HG03378 (cell line): ENCODE measurements at regions not wholly inside any gene's neighbourhood (a gene's known extent, or its start where the extent isn't known, plus 50 kb on each side); places are given as distances from the start of the nearest gene placed in this dataset.
"Not testable (repeated sequence)": the region's sequence is repeated elsewhere in the genome, so short reads cannot be mapped to it uniquely, and the experiment has no call there.

ENCODE experiments used
- ATAC-seq: cut with Tn5 transposase; IDR thresholded peaks from one replicate; pipeline ENCODE4 v1.9.1; 2021; ENCODE audit warnings: mild to moderate bottlenecking, moderate library complexity; ENCODE audit not compliant: unreplicated experiment

- ATAC-seq: no peak
Measured at GRCh38 chr2:67158718-67159117, 238.4 kb upstream of the ETAA1 start.

DNA sequence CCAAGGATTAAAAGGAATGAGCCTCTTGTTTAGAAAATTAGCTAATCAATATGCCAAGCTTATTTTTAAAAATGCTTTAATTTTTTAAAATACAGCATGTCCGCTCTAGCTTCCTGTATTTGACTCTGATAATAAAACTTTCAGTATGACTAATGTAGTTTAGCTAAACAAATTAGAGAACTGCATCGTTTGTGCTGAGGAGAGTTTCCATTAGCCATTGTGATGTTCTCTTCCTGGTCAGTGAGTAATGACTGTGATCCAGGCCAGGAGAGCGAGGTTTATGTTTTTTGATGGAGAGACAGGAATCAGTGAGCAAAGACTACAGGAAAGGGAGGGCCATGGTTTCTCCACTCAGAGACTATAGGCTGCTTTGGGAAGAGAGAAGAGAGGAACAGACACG, 237.2 kb upstream of the ETAA1 start:
- ATAC-seq: no peak

DNA sequence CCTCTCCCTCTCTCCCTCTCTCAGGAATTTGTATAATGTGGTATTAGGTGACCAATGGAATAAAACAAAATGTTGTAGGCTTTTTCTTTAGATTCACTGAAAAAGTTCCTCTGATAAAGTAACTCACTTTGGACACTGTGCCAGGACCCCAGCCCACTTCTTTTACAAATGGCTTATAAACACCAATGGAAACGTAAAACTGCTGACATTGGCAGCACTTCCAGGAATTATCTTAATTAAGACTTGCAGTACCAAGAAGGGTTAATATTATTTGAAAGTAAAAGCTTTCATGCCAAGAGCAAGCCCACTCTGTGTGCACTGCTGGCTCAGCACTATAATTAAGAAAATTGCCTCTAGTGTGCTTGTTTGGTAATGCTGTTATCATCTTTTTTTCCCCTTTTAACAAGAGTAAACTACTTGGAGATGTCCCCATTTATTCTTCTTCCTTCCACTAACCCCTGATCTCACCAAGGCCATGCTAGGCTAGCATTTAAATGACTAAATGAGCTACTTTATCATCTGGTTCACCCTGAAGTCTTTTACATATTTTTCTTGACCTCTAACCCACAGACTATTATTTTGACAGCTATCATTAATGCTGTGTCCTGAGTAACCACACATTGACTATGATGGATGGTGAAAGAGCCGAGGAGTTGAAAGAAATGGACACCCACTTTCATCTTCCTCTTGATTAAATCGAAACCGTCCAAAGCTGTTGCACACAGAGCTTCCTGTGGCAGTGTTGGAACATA, 232.2 kb upstream of the ETAA1 start:
- ATAC-seq: no peak

DNA sequence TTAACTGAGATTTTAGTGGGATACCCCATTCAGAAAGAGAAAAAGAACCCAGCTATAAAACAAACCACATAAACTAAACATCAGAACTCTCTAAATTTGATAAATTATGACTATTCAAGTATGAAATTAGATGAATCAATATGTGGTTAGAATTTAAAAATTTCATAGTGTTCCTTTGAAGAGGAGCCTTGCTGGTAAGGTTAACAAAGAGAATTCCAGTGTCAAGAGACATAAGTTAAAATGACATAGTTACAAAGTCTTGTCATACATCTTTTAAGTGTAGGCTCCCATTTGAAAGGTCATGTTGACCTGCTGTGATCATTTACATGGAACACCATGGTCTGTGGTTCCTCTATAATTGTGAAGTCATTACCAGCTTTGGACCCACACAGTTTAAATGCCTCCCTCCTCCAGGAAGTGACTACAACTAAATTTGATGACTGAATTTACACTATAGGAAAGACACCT, 231.6 kb upstream of the ETAA1 start:
- ATAC-seq: no peak

- not testable (repeated sequence) for ATAC-seq
Measured at GRCh38 chr2:67166511-67166910, 230.6 kb upstream of the ETAA1 start.

GRCh38 chr2:67169417-67170140, 227.6 kb upstream of the ETAA1 start:
- no peak for ATAC-seq

DNA sequence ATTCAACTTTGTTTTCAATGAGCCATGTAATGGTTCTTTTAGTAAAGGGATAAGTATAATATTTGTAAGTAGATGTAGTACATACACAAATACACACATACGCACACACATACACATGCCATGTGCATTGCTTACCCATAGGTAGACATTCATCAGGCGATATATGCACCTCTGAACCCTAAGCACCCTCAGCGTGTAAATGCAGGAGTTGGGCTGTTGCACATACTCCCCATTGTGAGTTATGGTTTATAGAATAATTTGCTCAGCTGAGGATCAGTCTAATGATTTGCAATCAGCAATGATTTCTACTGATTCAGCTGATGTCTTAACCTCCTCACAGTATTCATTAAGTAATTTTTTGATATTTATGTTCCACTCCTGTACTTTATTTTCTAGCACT, 217.6 kb upstream of the ETAA1 start:
- ATAC-seq: no peak

- ATAC-seq: no peak
Measured at GRCh38 chr2:67180841-67181240, 216.3 kb upstream of the ETAA1 start.

GRCh38 chr2:67182884-67183283, 214.2 kb upstream of the ETAA1 start:
- no peak for ATAC-seq

DNA sequence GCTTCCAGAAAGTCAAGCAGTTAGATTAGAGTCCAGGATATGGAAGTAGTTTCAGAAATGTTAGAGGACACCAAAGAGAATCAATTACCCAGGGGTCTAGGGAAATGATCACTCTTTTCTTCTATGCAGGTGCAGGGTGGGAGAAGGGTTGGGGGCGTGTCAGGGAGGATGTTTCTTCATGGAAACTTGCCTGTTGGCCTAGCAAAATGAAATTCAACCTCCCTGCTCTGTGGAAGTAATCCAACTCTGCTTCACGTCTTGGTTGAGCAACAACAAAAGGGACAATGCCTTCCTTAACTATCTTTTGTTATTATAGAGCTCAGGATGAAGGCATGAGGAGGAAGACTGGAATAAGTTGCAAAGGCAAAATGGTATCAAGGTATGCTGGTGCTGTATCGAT, 210.8 kb upstream of the ETAA1 start:
- no peak for ATAC-seq

DNA sequence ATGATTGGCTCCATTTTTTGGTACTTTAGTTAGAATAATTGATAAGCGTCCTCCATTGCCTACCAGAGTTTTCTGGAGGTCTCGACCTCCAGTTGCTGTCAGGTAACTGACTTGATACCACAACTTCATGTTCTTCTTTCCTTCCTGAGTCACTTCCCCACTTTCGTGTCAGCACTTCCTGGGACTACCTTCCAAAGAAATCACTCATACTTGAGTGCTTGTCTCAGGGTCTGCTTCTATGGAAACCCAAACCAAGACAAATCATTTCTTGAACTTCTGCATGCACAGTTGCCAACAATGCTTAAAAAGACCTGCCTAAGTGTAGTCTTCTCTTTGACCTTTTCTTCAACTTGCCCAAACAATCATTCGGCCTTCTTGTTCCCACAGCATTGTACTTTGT, 210.3 kb upstream of the ETAA1 start:
- ATAC-seq: no peak

- ATAC-seq: not testable (repeated sequence)
Measured at GRCh38 chr2:67195327-67195726, 201.8 kb upstream of the ETAA1 start.

GRCh38 chr2:67201521-67201920, 195.6 kb upstream of the ETAA1 start:
- ATAC-seq: no peak

DNA sequence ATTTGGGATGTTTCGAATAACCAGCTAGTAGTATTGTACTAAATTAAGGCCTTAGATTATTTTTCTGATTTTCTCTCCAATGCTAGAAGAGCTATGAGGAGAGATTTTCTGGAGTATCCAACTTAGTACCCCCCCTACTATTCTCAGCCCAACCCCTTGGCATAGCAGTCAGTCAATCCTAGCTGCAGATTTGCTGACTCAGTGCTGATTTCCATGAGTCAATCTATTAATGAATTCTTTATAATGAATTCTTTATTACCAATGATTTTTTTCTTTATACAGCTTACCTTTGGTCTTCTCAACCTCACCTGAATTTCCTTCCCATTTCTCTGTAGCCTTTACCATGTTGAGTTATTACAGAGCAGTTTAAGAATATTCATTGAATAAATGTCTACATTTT, 192.8 kb upstream of the ETAA1 start:
- no peak for ATAC-seq

DNA sequence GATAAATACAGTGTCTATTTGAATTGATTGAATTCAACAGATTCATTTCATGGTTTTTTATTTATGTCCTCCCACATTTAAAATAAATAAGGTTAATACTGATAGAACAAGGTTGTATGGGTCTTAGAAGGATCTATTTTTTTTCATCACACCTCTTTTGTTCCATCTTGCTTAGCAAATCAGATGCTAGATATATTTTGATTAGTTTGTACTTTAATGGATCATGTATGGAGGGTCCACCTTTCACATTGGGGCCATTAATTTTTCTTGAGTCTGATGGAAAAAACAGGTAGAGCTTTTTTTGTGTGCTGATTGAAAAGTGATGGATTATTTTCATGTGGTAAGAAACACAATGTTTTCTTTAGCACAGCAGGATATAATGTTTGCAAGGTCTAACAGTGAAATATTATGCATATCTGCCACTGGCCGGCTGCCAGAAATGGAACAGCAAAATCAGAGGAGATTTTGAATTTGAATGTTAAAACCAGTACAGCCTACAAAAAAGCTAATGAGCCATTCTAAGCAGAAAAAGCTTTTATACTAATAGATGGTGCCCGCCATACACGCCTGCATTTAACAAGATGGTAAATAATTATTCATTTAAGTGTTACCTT, 188.1 kb upstream of the ETAA1 start:
- no peak for ATAC-seq

GRCh38 chr2:67210430-67210829, 186.7 kb upstream of the ETAA1 start:
- no peak for ATAC-seq

DNA sequence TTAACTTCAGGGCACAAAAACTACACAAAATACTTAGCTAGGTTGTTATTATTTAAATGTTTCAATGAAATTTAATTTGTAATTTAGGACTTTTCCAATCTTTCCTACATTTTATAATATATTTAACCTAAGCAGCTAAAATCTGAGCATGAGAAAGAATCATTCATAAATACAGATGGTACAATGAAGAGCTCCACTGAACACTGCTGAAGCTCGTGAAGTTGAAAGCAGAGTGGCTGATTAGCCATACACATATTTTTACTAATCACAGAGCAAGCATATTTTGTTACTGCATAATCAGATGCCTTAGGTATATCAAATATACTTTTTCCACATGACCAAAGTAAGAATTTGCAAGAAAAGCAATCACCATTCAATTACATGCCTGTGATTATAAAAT, 184.9 kb upstream of the ETAA1 start:
- no peak for ATAC-seq

- no peak for ATAC-seq
Measured at GRCh38 chr2:67213270-67213670, 183.9 kb upstream of the ETAA1 start.

DNA sequence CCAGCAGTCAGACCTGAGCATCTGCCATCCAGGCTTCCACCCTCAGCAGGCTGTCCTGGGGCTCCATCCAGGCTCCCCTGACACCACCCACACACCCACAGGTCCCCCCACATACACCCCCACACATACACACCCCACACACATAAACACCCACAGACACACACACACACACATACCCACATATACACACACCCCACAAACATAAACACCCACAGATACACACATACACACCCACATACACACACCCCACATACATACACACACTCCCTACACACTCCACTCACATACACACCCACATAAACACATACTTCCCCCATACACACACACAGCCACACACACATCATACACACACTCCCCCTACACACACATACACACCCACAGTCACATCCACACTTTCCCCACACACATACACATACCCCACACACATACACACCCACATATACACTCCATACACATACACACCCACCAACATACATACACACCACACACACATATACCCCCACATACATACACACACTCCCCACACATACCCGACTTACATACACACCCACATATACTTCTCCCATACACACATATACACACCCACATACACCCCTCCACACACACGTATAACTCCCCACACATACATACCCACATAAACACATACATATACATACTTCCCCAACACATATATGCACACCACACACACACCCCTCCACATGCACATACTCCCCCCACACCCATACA, 183.3 kb upstream of the ETAA1 start:
- ATAC-seq: no peak

DNA sequence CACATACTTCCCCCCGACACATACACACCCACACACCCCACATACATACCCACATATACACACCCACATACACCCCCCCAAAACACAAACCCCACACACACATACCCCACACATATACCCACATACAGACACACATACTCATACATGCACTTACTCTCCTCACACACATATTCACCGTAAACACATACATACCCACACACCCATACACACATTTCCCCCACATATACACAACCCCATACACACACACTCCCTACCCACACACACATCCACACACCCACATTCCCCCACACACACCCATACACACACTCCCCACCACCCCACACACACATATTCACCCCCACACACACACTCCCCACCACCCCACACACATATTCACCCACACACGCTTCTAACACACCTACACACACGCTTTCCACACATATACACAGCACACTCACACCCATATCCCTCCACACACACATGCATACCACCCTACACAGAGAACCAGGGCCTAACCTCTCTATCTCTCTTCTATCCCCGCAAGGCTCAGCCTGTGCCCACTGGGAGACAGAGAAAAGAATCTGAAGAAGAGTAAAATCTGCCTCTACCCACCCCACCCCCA, 182.4 kb upstream of the ETAA1 start:
- ATAC-seq: no peak
